LNCaP clone FGC (cell line): ENCODE measurements at regions not wholly inside any gene's neighbourhood (a gene's known extent, or its start where the extent isn't known, plus 50 kb on each side); places are given as distances from the start of the nearest gene placed in this dataset.

ENCODE experiments used
- DNase-seq: peaks from one replicate; pipeline ENCODE4 v3.0.0-alpha.2; 2011; ENCODE audit warnings: low read depth
- H3K4me3 ChIP-seq: 2 replicates; pipeline ENCODE4 v1.5.1; 2011; ENCODE audit warnings: mild to moderate bottlenecking, low read depth, low read length, control low read depth
- TF ChIP-seq, protein P1 (sequence below): IDR thresholded peaks from 2 replicates; pipeline ENCODE4 v1.5.1; 2012; ENCODE audit warnings: mild to moderate bottlenecking; ENCODE audit not compliant: control insufficient read depth, insufficient read depth; ENCODE audit errors: extremely low read depth

- TF ChIP-seq, protein P1, sequence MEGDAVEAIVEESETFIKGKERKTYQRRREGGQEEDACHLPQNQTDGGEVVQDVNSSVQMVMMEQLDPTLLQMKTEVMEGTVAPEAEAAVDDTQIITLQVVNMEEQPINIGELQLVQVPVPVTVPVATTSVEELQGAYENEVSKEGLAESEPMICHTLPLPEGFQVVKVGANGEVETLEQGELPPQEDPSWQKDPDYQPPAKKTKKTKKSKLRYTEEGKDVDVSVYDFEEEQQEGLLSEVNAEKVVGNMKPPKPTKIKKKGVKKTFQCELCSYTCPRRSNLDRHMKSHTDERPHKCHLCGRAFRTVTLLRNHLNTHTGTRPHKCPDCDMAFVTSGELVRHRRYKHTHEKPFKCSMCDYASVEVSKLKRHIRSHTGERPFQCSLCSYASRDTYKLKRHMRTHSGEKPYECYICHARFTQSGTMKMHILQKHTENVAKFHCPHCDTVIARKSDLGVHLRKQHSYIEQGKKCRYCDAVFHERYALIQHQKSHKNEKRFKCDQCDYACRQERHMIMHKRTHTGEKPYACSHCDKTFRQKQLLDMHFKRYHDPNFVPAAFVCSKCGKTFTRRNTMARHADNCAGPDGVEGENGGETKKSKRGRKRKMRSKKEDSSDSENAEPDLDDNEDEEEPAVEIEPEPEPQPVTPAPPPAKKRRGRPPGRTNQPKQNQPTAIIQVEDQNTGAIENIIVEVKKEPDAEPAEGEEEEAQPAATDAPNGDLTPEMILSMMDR, result no peak
- H3K4me3 ChIP-seq, result no peak overlapping the region
- no peak for DNase-seq
Measured at GRCh38 chr5:29942089-29942488, 1251.4 kb upstream of the CDH6 start.

GRCh38 chr5:29939988-29940387 lies 1253.5 kb upstream of the CDH6 start:
- DNase-seq, result no peak
- TF ChIP-seq, protein P1, result no peak
- no peak overlapping the region for H3K4me3 ChIP-seq

- DNase-seq, result no peak
- TF ChIP-seq, protein P1, result no peak
- H3K4me3 ChIP-seq, result no peak overlapping the region
Measured at GRCh38 chr5:29935371-29935770, 1258.1 kb upstream of the CDH6 start.

DNA sequence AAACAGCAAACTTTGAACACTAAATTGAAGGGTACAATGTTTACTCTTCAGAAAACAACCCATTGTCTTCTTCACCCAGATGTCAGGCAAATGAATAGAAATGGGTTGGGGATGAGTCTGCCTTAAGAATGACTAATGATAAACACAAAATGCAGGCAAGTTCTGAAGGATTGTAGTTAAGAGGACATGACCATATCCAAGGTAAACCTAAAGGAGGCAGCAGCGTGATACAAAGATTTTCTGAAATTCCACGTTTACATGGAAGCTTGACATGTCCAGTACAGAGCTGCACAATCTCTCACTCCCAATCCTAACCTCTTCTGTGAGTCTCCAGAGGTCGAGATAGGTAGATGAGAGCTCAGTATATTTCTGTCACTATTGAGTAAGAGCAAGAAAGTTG lies 1263.2 kb upstream of the CDH6 start:
- no peak for DNase-seq
- H3K4me3 ChIP-seq, result no peak overlapping the region
- TF ChIP-seq, protein P1, result no peak

DNA sequence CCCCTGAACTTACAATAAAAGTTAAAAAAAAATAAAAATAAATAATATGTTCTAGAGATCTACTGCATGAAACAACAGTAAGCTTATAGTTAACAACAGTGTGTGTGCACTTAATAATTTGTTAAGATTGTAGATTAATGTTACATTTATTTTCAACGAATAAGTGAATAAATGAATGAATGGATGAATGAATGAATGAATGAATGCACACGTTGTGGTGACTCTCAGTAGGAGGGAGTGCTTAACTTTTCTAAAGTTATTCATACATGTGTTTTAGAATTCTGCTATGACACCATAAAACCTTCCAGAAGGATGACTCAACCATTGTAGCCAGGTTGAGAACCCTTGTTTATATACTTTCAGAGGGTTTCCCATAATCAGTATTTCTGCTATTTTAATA lies 1269.4 kb upstream of the CDH6 start:
- TF ChIP-seq, protein P1, result no peak

DNA sequence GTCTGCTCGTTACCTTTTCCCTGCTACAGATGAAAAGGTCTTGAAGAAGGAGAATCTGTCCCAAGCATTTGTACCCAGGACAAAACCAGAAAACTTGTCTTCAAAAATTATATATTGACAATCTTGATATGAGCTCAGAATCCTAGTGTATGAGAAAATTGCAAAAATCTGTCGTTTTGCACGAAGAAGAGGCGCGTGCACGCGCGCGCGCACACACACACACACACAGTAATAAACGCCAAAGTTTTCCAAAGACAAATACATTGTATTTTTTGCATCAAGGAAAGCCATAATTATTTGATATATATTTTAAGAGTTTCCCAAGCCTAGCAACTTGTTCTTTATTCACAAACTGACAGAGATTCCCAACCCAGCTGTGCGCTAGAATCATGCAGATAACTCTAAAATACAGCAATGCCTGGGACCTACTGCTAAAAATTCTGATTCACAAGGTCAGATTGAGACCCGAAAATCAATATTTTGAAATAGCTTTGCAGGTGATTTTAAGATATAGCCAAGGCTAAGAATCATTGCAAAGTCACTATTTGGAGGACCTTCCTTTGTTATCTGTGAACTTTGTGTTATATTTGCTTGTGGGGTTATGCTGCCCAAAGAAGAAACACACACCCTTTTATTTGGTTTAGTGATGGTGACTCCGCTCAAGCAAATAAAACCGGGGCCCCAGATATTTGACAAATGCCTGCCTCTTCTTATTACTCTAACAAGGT lies 1287.7 kb upstream of the CDH6 start:
- TF ChIP-seq, protein P1, result no peak
- no peak for DNase-seq
- H3K4me3 ChIP-seq, result no peak overlapping the region

More for the DNA sequence above, 1269.4 kb upstream of the CDH6 start:
- no peak overlapping the region for H3K4me3 ChIP-seq
- no peak for DNase-seq

DNA sequence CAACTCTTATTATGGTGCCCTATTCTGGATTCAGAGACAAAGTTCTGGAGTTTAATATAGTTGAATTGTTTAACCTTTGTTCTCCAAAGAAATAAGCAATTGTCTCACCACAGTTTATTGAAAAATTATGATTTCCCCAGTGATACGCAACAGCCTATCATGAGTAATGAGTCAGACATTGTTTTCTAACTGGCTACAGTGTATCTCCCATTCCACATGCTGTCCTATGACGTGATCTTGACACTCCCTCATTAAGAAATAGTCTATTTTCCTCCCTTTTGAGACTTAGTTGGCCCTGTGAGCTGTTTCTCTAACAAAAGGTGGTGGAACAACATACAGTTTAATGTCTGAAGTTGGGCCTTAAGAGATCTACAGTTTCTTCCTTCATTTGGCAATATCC lies 1290.6 kb upstream of the CDH6 start:
- TF ChIP-seq, protein P1, result no peak
- no peak overlapping the region for H3K4me3 ChIP-seq
- DNase-seq, result no peak
